CD14-positive monocyte (primary cell): ENCODE measurements at regions not wholly inside any gene's neighbourhood (a gene's known extent, or its start where the extent isn't known, plus 50 kb on each side); places are given as distances from the start of the nearest gene placed in this dataset.

ENCODE experiments used
- DNase-seq, 3 donors: peaks; one replicate each; pipeline ENCODE4 v3.0.0-alpha.2; 2011 to 2022
- H2AFZ ChIP-seq: 2 replicates; pipeline ENCODE4 v1.6.0; 2012; ENCODE audit warnings: mild to moderate bottlenecking, low read depth, low read length, inconsistent platforms; ENCODE audit not compliant: insufficient read depth, poor library complexity, severe bottlenecking
- H3K27ac ChIP-seq, 2 donors: 1 replicate in 1 of 2; 2 replicates in 1 of 2; pipeline ENCODE4 v1.5.1; 2012 to 2013; ENCODE audit warnings: low read length in 2 of 2, control low read depth in 1 of 2, inconsistent platforms in 1 of 2, low read depth in 1 of 2, mild to moderate bottlenecking in 1 of 2
- H3K27me3 ChIP-seq, 2 donors: one replicate each; pipeline versions ENCODE4 v1.6.0 to v1.6.1; 2011 to 2013; ENCODE audit warnings: low read length in 2 of 2; ENCODE audit not compliant: control insufficient read depth in 2 of 2, insufficient read depth in 2 of 2
- H3K36me3 ChIP-seq, 2 donors: replicated peaks in 1 of 2; 1 replicate in 1 of 2; 2 replicates in 1 of 2; pipeline versions ENCODE4 v1.5.1 to v1.6.1; 2012 to 2013; ENCODE audit warnings: low read length in 2 of 2, control low read depth in 1 of 2, inconsistent platforms in 1 of 2, mild to moderate bottlenecking in 1 of 2; ENCODE audit not compliant: insufficient read depth in 2 of 2, control insufficient read depth in 1 of 2
- H3K4me1 ChIP-seq, 2 donors: 1 replicate in 1 of 2; 2 replicates in 1 of 2; pipeline versions ENCODE4 v1.5.1 to v1.6.1; 2012 to 2013; ENCODE audit warnings: low read length in 2 of 2, control low read depth in 1 of 2, inconsistent platforms in 1 of 2, mild to moderate bottlenecking in 1 of 2, moderate library complexity in 1 of 2; ENCODE audit not compliant: insufficient read depth in 2 of 2, control insufficient read depth in 1 of 2
- H3K4me2 ChIP-seq: replicated peaks from 2 replicates; pipeline ENCODE3; 2012; ENCODE audit warnings: low read length, moderate library complexity, mild to moderate bottlenecking; ENCODE audit not compliant: poor library complexity, severe bottlenecking; ENCODE audit errors: extremely low read depth
- H3K4me3 ChIP-seq, 3 experiments: fragments of 200-600 bp in 1 of 3; sonication (generic) in 1 of 3; replicated peaks in 1 of 3; 1 replicate in 2 of 3; 2 replicates in 1 of 3; pipeline ENCODE4 v1.5.1; 2011 to 2013; ENCODE audit warnings: low read length in 3 of 3, mild to moderate bottlenecking in 3 of 3, control low read depth in 2 of 3, low read depth in 2 of 3, inconsistent platforms in 1 of 3, moderate library complexity in 1 of 3
- H3K79me2 ChIP-seq: 2 replicates; pipeline ENCODE4 v1.6.0; 2012; ENCODE audit warnings: mild to moderate bottlenecking, control low read depth, inconsistent platforms, low read length, moderate library complexity; ENCODE audit not compliant: insufficient read depth
- H3K9ac ChIP-seq: 2 replicates; pipeline ENCODE4 v1.6.0; 2017; ENCODE audit warnings: low read length, mild to moderate bottlenecking; ENCODE audit not compliant: insufficient read depth, poor library complexity, severe bottlenecking
- H3K9me3 ChIP-seq, 2 donors: replicated peaks in 1 of 2; 1 replicate in 1 of 2; 2 replicates in 1 of 2; pipeline versions ENCODE4 v1.5.1 to v1.6.1; 2012 to 2013; ENCODE audit warnings: low read length in 2 of 2, control low read depth in 1 of 2; ENCODE audit not compliant: control insufficient read depth in 1 of 2, insufficient read depth in 1 of 2
- H4K20me1 ChIP-seq: 2 replicates; pipeline ENCODE4 v1.6.0; 2012; ENCODE audit warnings: mild to moderate bottlenecking, low read length, control low read depth, moderate library complexity; ENCODE audit not compliant: insufficient read depth
- H3K27ac Mint-ChIP-seq, 7 donors: one replicate each; pipeline ENCODE4 v1.8.0; 2020; ENCODE audit warnings: mild to moderate bottlenecking in 7 of 7, mixed read lengths in 7 of 7, moderate library complexity in 6 of 7, inconsistent platforms in 2 of 7
- H3K27me3 Mint-ChIP-seq, 3 donors: one replicate each; pipeline ENCODE4 v1.8.0; 2021 to 2022; ENCODE audit warnings: low read depth in 3 of 3, mild to moderate bottlenecking in 3 of 3, mixed read lengths in 3 of 3, moderate library complexity in 3 of 3, inconsistent platforms in 1 of 3
- H3K36me3 Mint-ChIP-seq, 2 donors: one replicate each; pipeline ENCODE4 v1.8.0; 2020; ENCODE audit warnings: mixed read lengths in 2 of 2, inconsistent platforms in 1 of 2, mild to moderate bottlenecking in 1 of 2
- H3K4me1 Mint-ChIP-seq: one replicate; pipeline ENCODE4 v1.8.0; 2020; ENCODE audit warnings: mild to moderate bottlenecking, mixed read lengths
- H3K4me3 Mint-ChIP-seq, 2 donors: one replicate each; pipeline ENCODE4 v1.8.0; 2020; ENCODE audit warnings: mild to moderate bottlenecking in 2 of 2, mixed read lengths in 2 of 2, moderate library complexity in 1 of 2
- H3K9me3 Mint-ChIP-seq, 7 donors: one replicate each; pipeline ENCODE4 v1.8.0; 2020 to 2022; ENCODE audit warnings: mixed read lengths in 7 of 7, mild to moderate bottlenecking in 6 of 7, moderate library complexity in 6 of 7, inconsistent platforms in 2 of 7
- WGBS: methylation state at CpG from one replicate; pipeline ENCODE4 v1.1.5; 2013; ENCODE audit warnings: missing lambda C conversion rate; ENCODE audit not compliant: insufficient coverage; 5-methylcytosine and 5-hydroxymethylcytosine counted together
- intact Hi-C, 2 donors: fragments of 100-400 bp; cut with micrococcal nuclease; formaldehyde crosslinking; loops; one replicate each; pipeline versions ENCODE4 v1.15.0 to v1.15.1; 2023
- TF ChIP-seq, protein P1 (sequence below): fragments of 200-600 bp; IDR thresholded peaks from one replicate; pipeline ENCODE4 v1.8.0; 2022; ENCODE audit warnings: antibody characterized with exemption, mild to moderate bottlenecking

DNA sequence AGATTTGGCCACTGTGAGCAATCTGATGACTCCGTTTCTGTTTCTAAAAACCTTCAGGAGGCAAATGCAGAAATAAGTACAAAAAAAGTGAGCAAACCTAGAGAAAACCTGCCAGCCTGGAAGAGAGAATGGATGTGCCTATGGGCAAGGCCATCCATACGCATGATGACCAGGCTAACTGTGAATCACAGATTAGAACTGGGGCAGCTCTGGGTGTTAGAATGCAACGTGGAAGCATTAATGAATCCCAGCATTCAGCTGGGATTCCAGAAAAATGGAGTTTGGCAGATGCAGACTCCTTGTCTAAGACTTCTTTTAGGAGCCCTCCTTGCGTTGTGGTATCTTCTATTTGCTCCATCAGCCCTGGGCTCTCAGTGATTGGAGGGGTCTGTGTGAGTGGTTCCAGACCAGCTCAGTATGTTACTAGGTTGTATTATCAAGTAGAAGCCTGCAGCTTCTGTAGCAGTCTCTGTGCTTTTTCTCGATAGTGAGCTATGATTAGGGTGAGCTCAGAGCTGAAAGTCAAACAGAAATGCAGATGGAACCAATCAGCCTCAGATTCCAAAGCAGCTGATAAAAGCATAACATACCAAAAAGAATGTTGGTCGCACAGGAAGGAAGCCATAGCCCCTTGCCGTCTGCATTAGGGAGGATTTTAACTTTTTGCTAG is 154.0 kb downstream of the PSMG1 start:
- no peak overlapping the region for H3K4me2 ChIP-seq
- Mint-ChIP-seq H3K27me3 (peaks cover 0 to 3% (median 2%) of the 10 kb centered on the region in 3 donors), H3K36me3 (peaks cover 0 to 4% of the 10 kb centered on the region in 2 donors), H3K27ac (no peak overlapping the region), H3K9me3 (peaks cover 2 to 19% (median 10%) of the 10 kb centered on the region in 7 donors), H3K4me3 (no peak overlapping the region), H3K4me1 (peaks cover 5% of the 10 kb centered on the region)
- peaks cover 4 to 17% of the 10 kb centered on the region in 2 donors for H3K9me3 ChIP-seq
- H3K27me3 ChIP-seq = no peaks in the 10 kb centered on the region
- H2AFZ ChIP-seq = no peak overlapping the region
- H3K36me3 ChIP-seq = no peaks in the 10 kb centered on the region
- no peak overlapping the region for H3K4me3 ChIP-seq
- H3K9ac ChIP-seq = no peak overlapping the region
- H3K79me2 ChIP-seq = no peaks in the 10 kb centered on the region
- H3K4me1 ChIP-seq = peaks cover 2 to 4% of the 10 kb centered on the region in 2 donors
- TF ChIP-seq, protein P1, sequence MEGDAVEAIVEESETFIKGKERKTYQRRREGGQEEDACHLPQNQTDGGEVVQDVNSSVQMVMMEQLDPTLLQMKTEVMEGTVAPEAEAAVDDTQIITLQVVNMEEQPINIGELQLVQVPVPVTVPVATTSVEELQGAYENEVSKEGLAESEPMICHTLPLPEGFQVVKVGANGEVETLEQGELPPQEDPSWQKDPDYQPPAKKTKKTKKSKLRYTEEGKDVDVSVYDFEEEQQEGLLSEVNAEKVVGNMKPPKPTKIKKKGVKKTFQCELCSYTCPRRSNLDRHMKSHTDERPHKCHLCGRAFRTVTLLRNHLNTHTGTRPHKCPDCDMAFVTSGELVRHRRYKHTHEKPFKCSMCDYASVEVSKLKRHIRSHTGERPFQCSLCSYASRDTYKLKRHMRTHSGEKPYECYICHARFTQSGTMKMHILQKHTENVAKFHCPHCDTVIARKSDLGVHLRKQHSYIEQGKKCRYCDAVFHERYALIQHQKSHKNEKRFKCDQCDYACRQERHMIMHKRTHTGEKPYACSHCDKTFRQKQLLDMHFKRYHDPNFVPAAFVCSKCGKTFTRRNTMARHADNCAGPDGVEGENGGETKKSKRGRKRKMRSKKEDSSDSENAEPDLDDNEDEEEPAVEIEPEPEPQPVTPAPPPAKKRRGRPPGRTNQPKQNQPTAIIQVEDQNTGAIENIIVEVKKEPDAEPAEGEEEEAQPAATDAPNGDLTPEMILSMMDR = no peak
- intact Hi-C loops = no loop called here
- H3K27ac ChIP-seq = no peak overlapping the region
- no peaks in the 10 kb centered on the region for H4K20me1 ChIP-seq
- no peak for DNase-seq
- 78% methylated on average over 4 of the region's 7 CpGs for WGBS

DNA sequence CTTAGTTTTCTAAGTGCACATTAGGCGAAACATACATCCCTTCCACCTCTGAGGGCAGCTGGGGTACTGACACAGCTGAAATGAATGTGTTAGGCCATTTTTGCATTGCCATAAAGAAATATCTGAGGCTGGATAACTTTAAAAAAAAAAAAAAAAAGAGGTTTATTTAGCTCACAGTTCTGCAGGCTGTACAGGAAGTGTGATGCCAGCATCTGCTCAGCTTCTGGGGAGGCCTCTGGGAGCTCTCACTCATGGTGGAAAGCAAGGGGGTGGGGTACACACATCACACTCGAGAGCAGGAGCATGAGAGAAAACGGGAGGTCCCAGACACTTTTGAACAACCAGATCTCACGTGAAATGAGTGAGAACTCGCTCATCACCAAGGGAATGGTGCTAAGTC is 158.1 kb downstream of the PSMG1 start:
- Histone ChIP-seq H4K20me1 (no peaks in the 10 kb centered on the region), H3K27me3 (no peaks in the 10 kb centered on the region), H3K9ac (no peak overlapping the region), H2AFZ (no peak overlapping the region), H3K4me3 (no peak overlapping the region), H3K4me1 (peaks cover 19 to 23% of the 10 kb centered on the region in 2 donors), H3K36me3 (no peaks in the 10 kb centered on the region), H3K9me3 (peaks cover 4 to 17% of the 10 kb centered on the region in 2 donors), H3K27ac (no peak overlapping the region), H3K79me2 (no peaks in the 10 kb centered on the region), H3K4me2 (no peak overlapping the region)
- H3K27ac Mint-ChIP-seq = no peak overlapping the region
- H3K4me3 Mint-ChIP-seq = no peak overlapping the region
- H3K36me3 Mint-ChIP-seq = peaks cover 0 to 7% of the 10 kb centered on the region in 2 donors
- peaks cover 14% of the 10 kb centered on the region for H3K4me1 Mint-ChIP-seq
- WGBS = 96% methylated on average over 4 of the region's 5 CpGs
- peaks cover 0 to 9% (median 3%) of the 10 kb centered on the region in 3 donors for H3K27me3 Mint-ChIP-seq
- no peak for DNase-seq
- H3K9me3 Mint-ChIP-seq = peaks cover 2 to 19% (median 10%) of the 10 kb centered on the region in 7 donors
- TF ChIP-seq, protein P1 = no peak
- intact Hi-C loops = no loop called here
